ENCODE measurements at regions not wholly inside any gene's neighbourhood (a gene's known extent, or its start where the extent isn't known, plus 50 kb on each side); places are given as distances from the start of the nearest gene placed in this dataset.
A peak's percentile ranks its signal among the peaks of the same experiment; 100 is the strongest.
"Not testable (repeated sequence)": the region's sequence is repeated elsewhere in the genome, so short reads cannot be mapped to it uniquely, and the experiment has no call there.

GRCh38 chr12:92061061-92061460 is 84.6 kb downstream of the BTG1 start:
- intact Hi-C loops (cut with micrococcal nuclease): no loop called here
- H3K27ac ChIP-seq (replicated peaks): no peak overlapping the region
- H3K27me3 ChIP-seq (ENCODE audit: low read depth): no peaks in the 10 kb centered on the region
- H3K36me3 ChIP-seq: no peaks in the 10 kb centered on the region
- H3K4me1 ChIP-seq: peaks cover 38% of the 10 kb centered on the region
- no peak for DNase-seq
- H3K9me3 ChIP-seq (replicated peaks): peaks cover 5% of the 10 kb centered on the region
- TF ChIP-seq, protein P1, sequence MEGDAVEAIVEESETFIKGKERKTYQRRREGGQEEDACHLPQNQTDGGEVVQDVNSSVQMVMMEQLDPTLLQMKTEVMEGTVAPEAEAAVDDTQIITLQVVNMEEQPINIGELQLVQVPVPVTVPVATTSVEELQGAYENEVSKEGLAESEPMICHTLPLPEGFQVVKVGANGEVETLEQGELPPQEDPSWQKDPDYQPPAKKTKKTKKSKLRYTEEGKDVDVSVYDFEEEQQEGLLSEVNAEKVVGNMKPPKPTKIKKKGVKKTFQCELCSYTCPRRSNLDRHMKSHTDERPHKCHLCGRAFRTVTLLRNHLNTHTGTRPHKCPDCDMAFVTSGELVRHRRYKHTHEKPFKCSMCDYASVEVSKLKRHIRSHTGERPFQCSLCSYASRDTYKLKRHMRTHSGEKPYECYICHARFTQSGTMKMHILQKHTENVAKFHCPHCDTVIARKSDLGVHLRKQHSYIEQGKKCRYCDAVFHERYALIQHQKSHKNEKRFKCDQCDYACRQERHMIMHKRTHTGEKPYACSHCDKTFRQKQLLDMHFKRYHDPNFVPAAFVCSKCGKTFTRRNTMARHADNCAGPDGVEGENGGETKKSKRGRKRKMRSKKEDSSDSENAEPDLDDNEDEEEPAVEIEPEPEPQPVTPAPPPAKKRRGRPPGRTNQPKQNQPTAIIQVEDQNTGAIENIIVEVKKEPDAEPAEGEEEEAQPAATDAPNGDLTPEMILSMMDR (IDR thresholded peaks at IDR 0.05; ENCODE audit: borderline replicate concordance): no peak
- H3K4me3 ChIP-seq: no peak overlapping the region

GRCh38 chr12:92059960-92060359 is 85.7 kb downstream of the BTG1 start:
- H3K4me3 ChIP-seq: no peak overlapping the region
- H3K27me3 ChIP-seq (ENCODE audit: low read depth): no peaks in the 10 kb centered on the region
- no peaks in the 10 kb centered on the region for H3K36me3 ChIP-seq
- peaks cover 33% of the 10 kb centered on the region for H3K4me1 ChIP-seq
- TF ChIP-seq, protein P1 (IDR thresholded peaks at IDR 0.05; ENCODE audit: borderline replicate concordance): no peak
- peak overlapping the region; percentile 9 for H3K27ac ChIP-seq (replicated peaks)
- peaks cover 5% of the 10 kb centered on the region for H3K9me3 ChIP-seq (replicated peaks)
- DNase-seq: no peak
- intact Hi-C loops (cut with micrococcal nuclease): no loop called here

- Histone ChIP-seq H3K9me3 (replicated peaks) (peaks cover 5% of the 10 kb centered on the region), H3K27me3 (ENCODE audit: low read depth) (no peaks in the 10 kb centered on the region), H3K4me3 (no peak overlapping the region), H3K4me1 (peaks cover 22% of the 10 kb centered on the region), H3K27ac (replicated peaks) (no peak overlapping the region), H3K36me3 (no peaks in the 10 kb centered on the region)
- no peak for DNase-seq
- intact Hi-C loops (cut with micrococcal nuclease): no loop called here
- TF ChIP-seq, protein P1 (IDR thresholded peaks at IDR 0.05; ENCODE audit: borderline replicate concordance): no peak
Observed at GRCh38 chr12:92058664-92059063, 87.0 kb downstream of the BTG1 start.

DNA sequence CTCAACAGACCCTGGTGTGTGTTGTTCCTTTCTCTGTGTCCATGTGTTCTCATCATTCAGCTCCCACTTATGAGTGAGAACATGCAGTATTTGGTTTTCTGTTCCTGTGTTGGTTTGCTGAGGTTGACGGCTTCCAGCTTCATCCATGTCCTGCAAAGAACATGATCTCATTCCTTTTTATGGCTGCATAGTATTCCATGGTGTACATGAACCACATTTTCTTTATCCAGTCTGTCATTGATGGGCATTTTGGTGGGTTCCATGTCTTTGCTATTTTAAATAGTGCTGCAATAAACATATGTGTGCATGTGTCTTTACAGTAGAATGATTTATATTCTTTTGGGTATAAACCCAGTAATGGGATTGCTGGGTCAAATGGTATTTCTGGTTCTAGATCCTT is 88.9 kb downstream of the BTG1 start:
- peaks cover 22% of the 10 kb centered on the region for H3K4me1 ChIP-seq
- intact Hi-C loops (cut with micrococcal nuclease); DNase-seq; H3K9me3 ChIP-seq (replicated peaks); H3K36me3 ChIP-seq; H3K4me3 ChIP-seq; H3K27me3 ChIP-seq (ENCODE audit: low read depth): not testable (repeated sequence)
- peak overlapping the region; percentile 10 for H3K27ac ChIP-seq (replicated peaks)

DNA sequence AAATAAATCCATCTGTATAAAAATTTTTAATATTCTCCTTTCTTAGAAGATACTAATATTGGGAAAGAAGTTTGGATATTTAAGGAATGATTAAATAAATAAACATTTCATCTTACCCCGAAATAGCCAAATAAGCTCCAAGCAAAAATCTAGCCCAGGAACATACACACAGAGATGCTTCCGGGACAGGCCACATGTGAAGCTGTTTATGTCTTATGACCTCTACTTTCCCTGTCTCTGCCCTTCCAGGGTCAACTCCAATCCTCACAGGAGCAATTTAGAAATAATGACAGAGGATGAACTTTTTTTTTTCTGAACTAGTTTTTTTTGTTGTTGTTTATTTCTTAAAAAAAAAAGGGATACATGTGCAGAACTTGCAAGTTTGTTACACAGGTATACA is 89.4 kb downstream of the BTG1 start:
- Histone ChIP-seq H3K4me3 (no peak overlapping the region), H3K4me1 (peaks cover 20% of the 10 kb centered on the region), H3K36me3 (no peaks in the 10 kb centered on the region), H3K27me3 (ENCODE audit: low read depth) (no peaks in the 10 kb centered on the region), H3K27ac (replicated peaks) (peak overlapping the region; percentile 10), H3K9me3 (replicated peaks) (peaks cover 5% of the 10 kb centered on the region)
- intact Hi-C loops (cut with micrococcal nuclease): no loop called here
- DNase-seq: no peak
- TF ChIP-seq, protein P1 (IDR thresholded peaks at IDR 0.05; ENCODE audit: borderline replicate concordance): no peak

- TF ChIP-seq, protein P1 (IDR thresholded peaks at IDR 0.05; ENCODE audit: borderline replicate concordance): no peak
- H3K27ac ChIP-seq (replicated peaks): no peak overlapping the region
- intact Hi-C loops (cut with micrococcal nuclease): no loop called here
- peaks cover 16% of the 10 kb centered on the region for H3K4me1 ChIP-seq
- no peak overlapping the region for H3K4me3 ChIP-seq
- H3K9me3 ChIP-seq (replicated peaks): peaks cover 5% of the 10 kb centered on the region
- DNase-seq: no peak
- no peaks in the 10 kb centered on the region for H3K27me3 ChIP-seq (ENCODE audit: low read depth)
- H3K36me3 ChIP-seq: no peaks in the 10 kb centered on the region
Observed at GRCh38 chr12:92055877-92056276, 89.8 kb downstream of the BTG1 start.

All from left ventricle myocardium inferior (tissue), 1 donor.